HEK293T (cell line): ENCODE measurements at regions not wholly inside any gene's neighbourhood (a gene's known extent, or its start where the extent isn't known, plus 50 kb on each side); places are given as distances from the start of the nearest gene placed in this dataset.

ENCODE experiments used
- BHLHE40 ChIP-seq: fragments of 450-650 bp; IDR thresholded peaks from 2 replicates; pipeline ENCODE4 v1.6.1; 2016; ENCODE audit warnings: mild to moderate bottlenecking, moderate library complexity, borderline replicate concordance
- ELF4 ChIP-seq: fragments of 450-650 bp; IDR thresholded peaks from 2 replicates; pipeline ENCODE4 v1.6.1; 2017; ENCODE audit warnings: antibody characterized with exemption
- FOXM1 ChIP-seq: fragments of 450-650 bp; IDR thresholded peaks from 2 replicates; pipeline ENCODE4 v1.6.1; 2017; ENCODE audit warnings: mild to moderate bottlenecking, borderline replicate concordance
- HDGF ChIP-seq: fragments of 450-650 bp; IDR thresholded peaks from 2 replicates; pipeline ENCODE4 v1.6.1; 2017; ENCODE audit warnings: antibody characterized with exemption, borderline replicate concordance
- SP1 ChIP-seq: fragments of 450-650 bp; IDR thresholded peaks from 2 replicates; pipeline ENCODE4 v1.6.1; 2017
- SUZ12 ChIP-seq: fragments of 450-650 bp; IDR thresholded peaks from 2 replicates; pipeline ENCODE4 v1.6.1; 2016; ENCODE audit warnings: mild to moderate bottlenecking
- TARDBP ChIP-seq: fragments of 450-650 bp; IDR thresholded peaks from 2 replicates; pipeline ENCODE4 v1.6.1; 2016

- no peak for TF ChIP-seq FOXM1
- no peak for TF ChIP-seq SP1
- TF ChIP-seq HDGF = no peak
- TF ChIP-seq ELF4 = no peak
- TF ChIP-seq TARDBP = no peak
- no peak for TF ChIP-seq SUZ12
- TF ChIP-seq BHLHE40 = no peak
These were observed 269.8 kb upstream of the AUTS2 start for GRCh38 chr7:69328516-69328915.
